HG03442 (cell line): ENCODE measurements at regions not wholly inside any gene's neighbourhood (a gene's known extent, or its start where the extent isn't known, plus 50 kb on each side); places are given as distances from the start of the nearest gene placed in this dataset.
"Not testable (repeated sequence)": the region's sequence is repeated elsewhere in the genome, so short reads cannot be mapped to it uniquely, and the experiment has no call there.

ENCODE experiments used
- ATAC-seq: cut with Tn5 transposase; IDR thresholded peaks from one replicate; pipeline ENCODE4 v1.9.1; 2021; ENCODE audit warnings: mild to moderate bottlenecking, moderate library complexity; ENCODE audit not compliant: unreplicated experiment

- not testable (repeated sequence) for ATAC-seq
These were observed 97.5 kb downstream of the ZNF664 start for GRCh38 chr12:124070394-124071074.

GRCh38 chr12:124071075-124071443 lies 98.0 kb downstream of the ZNF664 start:
- ATAC-seq, result no peak

- ATAC-seq, result no peak
These were observed 100.5 kb downstream of the ZNF664 start for GRCh38 chr12:124073356-124074035.

GRCh38 chr12:124075841-124076240 lies 102.8 kb downstream of the ZNF664 start:
- ATAC-seq, result no peak

- no peak for ATAC-seq
These were observed 104.7 kb downstream of the ZNF664 start for GRCh38 chr12:124077701-124078100.

- ATAC-seq, result no peak
These were observed 105.8 kb downstream of the ZNF664 start for GRCh38 chr12:124078800-124079199.

GRCh38 chr12:124080649-124081048 lies 107.6 kb downstream of the ZNF664 start:
- ATAC-seq, result no peak

- ATAC-seq, result no peak
These were observed 109.0 kb downstream of the ZNF664 start for GRCh38 chr12:124082012-124082411.

- no peak for ATAC-seq
These were observed 109.7 kb downstream of the ZNF664 start for GRCh38 chr12:124082687-124083086.

- no peak for ATAC-seq
These were observed 110.7 kb downstream of the ZNF664 start for GRCh38 chr12:124083708-124084107.

GRCh38 chr12:124085419-124086296 lies 112.6 kb downstream of the ZNF664 start:
- no peak for ATAC-seq

GRCh38 chr12:124086299-124086898 lies 113.4 kb downstream of the ZNF664 start:
- ATAC-seq, result no peak

GRCh38 chr12:124087266-124088051 lies 114.4 kb downstream of the ZNF664 start:
- ATAC-seq, result no peak

- no peak for ATAC-seq
These were observed 115.3 kb downstream of the ZNF664 start for GRCh38 chr12:124088217-124088907.

- not testable (repeated sequence) for ATAC-seq
These were observed 116.3 kb downstream of the ZNF664 start for GRCh38 chr12:124089181-124089914.

- ATAC-seq, result no peak
These were observed 118.8 kb downstream of the ZNF664 start for GRCh38 chr12:124091835-124092234.

- ATAC-seq, result not testable (repeated sequence)
These were observed 119.5 kb downstream of the ZNF664 start for GRCh38 chr12:124092532-124092931.

- no peak for ATAC-seq
These were observed 120.3 kb downstream of the ZNF664 start for GRCh38 chr12:124093297-124093696.

GRCh38 chr12:124094188-124094587 lies 121.2 kb downstream of the ZNF664 start:
- no peak for ATAC-seq
